OCI-LY1 (cell line): ENCODE measurements at regions not wholly inside any gene's neighbourhood (a gene's known extent, or its start where the extent isn't known, plus 50 kb on each side); places are given as distances from the start of the nearest gene placed in this dataset.

Source experiments
- H2AFZ ChIP-seq: fragments of 200-600 bp; sonication (generic), shearing (Covaris generic); 2 replicates; pipeline ENCODE4 v1.6.0; 2014; ENCODE audit warnings: antibody characterized with exemption, mild to moderate bottlenecking, low read length
- H3F3A ChIP-seq: fragments of 200-600 bp; sonication (generic), shearing (Covaris generic); 2 replicates; pipeline ENCODE4 v1.6.0; 2014; ENCODE audit warnings: mild to moderate bottlenecking, antibody characterized with exemption, low read length, moderate library complexity; ENCODE audit not compliant: insufficient read depth
- H3K27ac ChIP-seq: fragments of 200-600 bp; sonication (generic); 2 replicates; pipeline ENCODE4 v1.5.1; 2014; ENCODE audit warnings: low read length, mixed run types, mild to moderate bottlenecking, low read depth; ENCODE audit not compliant: poor library complexity, severe bottlenecking
- H3K27me3 ChIP-seq: fragments of 200-600 bp; sonication (generic); 2 replicates; pipeline ENCODE4 v1.6.0; 2014; ENCODE audit warnings: antibody characterized with exemption, mild to moderate bottlenecking, low read length, moderate library complexity; ENCODE audit not compliant: insufficient read depth
- H3K36me3 ChIP-seq: fragments of 200-600 bp; sonication (generic); 2 replicates; pipeline ENCODE4 v1.6.1; 2014; ENCODE audit warnings: mild to moderate bottlenecking, antibody characterized with exemption, low read length, moderate library complexity, mixed read lengths; ENCODE audit not compliant: insufficient read depth
- H3K4me1 ChIP-seq: fragments of 200-600 bp; sonication (generic); 2 replicates; pipeline ENCODE4 v1.5.1; 2014; ENCODE audit warnings: mild to moderate bottlenecking, low read length, moderate library complexity; ENCODE audit not compliant: insufficient read depth, severe bottlenecking
- H3K4me2 ChIP-seq: fragments of 200-600 bp; sonication (generic), shearing (Covaris generic); 2 replicates; pipeline ENCODE4 v1.6.1; 2014; ENCODE audit warnings: low read length
- H3K4me3 ChIP-seq: fragments of 200-600 bp; sonication (generic); 2 replicates; pipeline ENCODE4 v1.5.1; 2014; ENCODE audit warnings: low read length, low read depth, mild to moderate bottlenecking, mixed read lengths; ENCODE audit not compliant: poor library complexity, severe bottlenecking
- H3K79me2 ChIP-seq: fragments of 200-600 bp; shearing (Covaris generic); 2 replicates; pipeline ENCODE4 v1.6.1; 2016; ENCODE audit warnings: mixed run types, low read length, mixed read lengths; ENCODE audit not compliant: insufficient read depth
- H3K9ac ChIP-seq: fragments of 200-600 bp; sonication (generic), shearing (Covaris generic); 2 replicates; pipeline ENCODE4 v1.6.1; 2014; ENCODE audit warnings: mild to moderate bottlenecking, low read length, mixed read lengths
- H3K9me2 ChIP-seq: fragments of 200-600 bp; sonication (generic), shearing (Covaris generic); 2 replicates; pipeline ENCODE4 v1.6.1; 2014; ENCODE audit warnings: low read depth, mild to moderate bottlenecking, low read length, mixed read lengths
- H3K9me3 ChIP-seq: fragments of 200-600 bp; shearing (Covaris generic); 2 replicates; pipeline ENCODE4 v1.6.1; 2014; ENCODE audit warnings: low read length, mixed read lengths
- H4K20me1 ChIP-seq: fragments of 200-600 bp; sonication (generic), shearing (Covaris generic); 2 replicates; pipeline ENCODE4 v1.6.0; 2016; ENCODE audit warnings: mild to moderate bottlenecking, low read length; ENCODE audit not compliant: insufficient read depth
- CTCF ChIP-seq: fragments of 200-600 bp; sonication (generic), shearing (Covaris generic); IDR thresholded peaks from 2 replicates; pipeline ENCODE4 v1.5.1; 2017; ENCODE audit warnings: mild to moderate bottlenecking, antibody characterized with exemption, low read length, moderate library complexity, mixed read lengths
- EZH2 ChIP-seq: fragments of 200-600 bp; sonication (generic), shearing (Covaris generic); IDR thresholded peaks from 2 replicates; pipeline ENCODE4 v1.8.0; 2017; ENCODE audit warnings: borderline replicate concordance, mixed run types, mild to moderate bottlenecking, antibody characterized with exemption, low read length, moderate library complexity, mixed read lengths

- Histone ChIP-seq H3K79me2 (no peaks in the 10 kb centered on the region), H3K27ac (no peak overlapping the region), H3K4me2 (no peak overlapping the region), H3K9me3 (no peaks in the 10 kb centered on the region), H3K9ac (no peak overlapping the region), H3F3A (no peaks in the 10 kb centered on the region), H3K9me2 (no peaks in the 10 kb centered on the region), H4K20me1 (no peaks in the 10 kb centered on the region), H3K4me1 (no peaks in the 10 kb centered on the region), H3K27me3 (no peaks in the 10 kb centered on the region), H3K36me3 (no peaks in the 10 kb centered on the region), H3K4me3 (no peak overlapping the region), H2AFZ (no peak overlapping the region)
- TF ChIP-seq EZH2, result no peak
- no peak for TF ChIP-seq CTCF
Measured at GRCh38 chr5:99378443-99378842, 449.6 kb upstream of the CHD1 start.

DNA sequence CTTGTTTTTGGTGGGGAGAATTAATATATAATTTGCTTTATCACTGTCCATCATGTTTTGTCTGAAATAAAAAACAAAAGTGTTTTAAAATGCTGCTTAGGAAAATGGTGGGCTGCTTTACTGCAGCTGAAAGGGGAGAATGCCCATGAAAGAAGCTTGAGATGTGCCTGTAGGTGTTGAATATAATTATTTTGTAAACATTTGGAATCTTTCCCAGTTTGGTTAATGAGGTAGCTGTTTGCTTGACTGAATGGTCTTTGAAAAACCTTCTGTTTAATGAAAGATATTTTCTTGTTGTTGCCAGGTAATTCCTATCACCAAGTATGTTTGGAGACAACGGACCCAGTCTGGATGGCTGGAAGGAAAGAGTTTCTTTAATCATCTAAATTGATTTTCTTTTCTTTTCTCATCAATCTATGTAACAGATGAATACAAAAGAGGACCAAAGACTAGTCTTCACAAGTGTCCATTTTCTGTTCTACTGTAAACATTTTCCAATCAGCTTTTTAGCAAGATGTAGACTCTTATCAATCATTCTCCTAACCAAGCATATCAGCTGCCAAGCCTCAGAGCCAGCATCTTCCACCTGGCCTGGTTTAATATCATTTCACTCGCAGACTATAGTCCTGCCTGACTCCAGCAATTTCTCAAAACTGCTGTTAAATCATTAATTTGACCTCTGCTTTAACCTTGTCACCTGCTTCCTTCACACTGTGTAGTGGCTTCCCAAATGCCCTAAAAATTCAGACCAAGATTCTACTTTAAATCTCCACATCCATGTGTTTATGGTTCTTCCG, 441.2 kb upstream of the CHD1 start:
- Histone ChIP-seq H4K20me1 (no peaks in the 10 kb centered on the region), H3K4me1 (no peaks in the 10 kb centered on the region), H3K79me2 (no peaks in the 10 kb centered on the region), H3F3A (no peaks in the 10 kb centered on the region), H3K4me2 (no peak overlapping the region), H3K36me3 (no peaks in the 10 kb centered on the region), H3K27ac (no peak overlapping the region), H3K27me3 (no peaks in the 10 kb centered on the region), H3K4me3 (no peak overlapping the region), H3K9me3 (no peaks in the 10 kb centered on the region), H2AFZ (no peak overlapping the region), H3K9me2 (no peaks in the 10 kb centered on the region), H3K9ac (no peak overlapping the region)
- TF ChIP-seq EZH2 (no peak), CTCF (no peak)

DNA sequence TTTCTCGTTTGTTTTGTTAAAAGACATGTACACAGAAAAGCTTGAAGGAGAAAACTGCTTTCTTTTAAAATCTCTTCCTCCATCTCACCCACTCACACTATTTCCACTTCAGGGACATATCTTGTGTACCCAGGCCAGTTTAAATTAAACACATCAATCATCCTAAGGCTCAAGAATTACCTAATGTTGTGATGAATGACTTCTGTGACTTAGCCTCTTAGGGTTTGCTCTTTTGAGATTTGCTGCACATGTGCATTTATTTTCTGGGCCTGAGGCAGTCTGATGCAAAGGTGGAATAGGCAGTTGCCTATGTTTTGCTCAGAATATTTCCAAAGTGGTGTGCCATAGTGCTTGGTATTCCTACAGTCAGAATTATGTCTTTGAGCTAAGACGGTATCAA, 439.9 kb upstream of the CHD1 start:
- Histone ChIP-seq H3K27ac (no peak overlapping the region), H3K4me3 (no peak overlapping the region), H3K4me1 (no peaks in the 10 kb centered on the region), H3K36me3 (no peaks in the 10 kb centered on the region), H3K79me2 (no peaks in the 10 kb centered on the region), H3K27me3 (no peaks in the 10 kb centered on the region), H3K9me3 (no peaks in the 10 kb centered on the region), H3K4me2 (no peak overlapping the region), H3F3A (no peaks in the 10 kb centered on the region), H3K9me2 (no peaks in the 10 kb centered on the region), H3K9ac (no peak overlapping the region), H2AFZ (no peak overlapping the region), H4K20me1 (no peaks in the 10 kb centered on the region)
- TF ChIP-seq EZH2 (no peak), CTCF (no peak)
